Stimulated activated CD4-positive, alpha-beta T cell treated with anti-CD3 and anti-CD28 coated beads, Interleukin-12 subunit alpha, Interleukin-12 subunit beta, amount 100 ng/mL, for 48 hours (primary cell): ENCODE measurements at regions not wholly inside any gene's neighbourhood (a gene's known extent, or its start where the extent isn't known, plus 50 kb on each side); places are given as distances from the start of the nearest gene placed in this dataset.

Experiments
- DNase-seq, 3 donors: peaks; one replicate each; pipeline ENCODE4 v3.0.0-alpha.2; 2020; ENCODE audit warnings: low read depth in 2 of 3, low spot score in 1 of 3

DNA sequence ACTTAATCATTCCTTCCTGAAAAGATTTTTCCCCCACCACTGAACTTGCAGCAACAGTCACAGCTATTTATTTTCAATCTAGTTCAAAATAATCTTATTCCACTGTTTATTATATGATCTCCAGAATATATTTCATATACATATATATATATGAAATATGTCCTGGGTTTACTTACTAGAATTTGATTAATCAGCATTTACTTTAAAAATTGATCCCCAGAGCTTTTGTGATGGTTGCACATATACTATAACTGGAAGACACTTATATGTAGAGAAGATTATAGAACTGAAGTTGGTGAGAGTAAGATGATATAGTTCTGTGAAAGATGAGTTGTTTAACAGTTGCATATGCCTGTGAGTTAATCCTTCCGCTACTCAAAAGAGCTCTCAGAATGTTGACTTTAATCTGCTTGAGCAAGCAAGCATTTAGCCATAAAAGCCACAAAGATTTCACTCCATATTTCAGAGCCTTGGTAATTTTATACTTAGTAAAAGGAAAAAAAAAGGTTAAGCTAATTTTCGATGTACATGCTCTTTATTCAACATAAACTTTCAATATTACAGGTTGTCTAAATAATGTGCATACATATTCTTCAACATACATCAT, 399.3 kb upstream of the CDH9 start:
- no peak for DNase-seq

DNA sequence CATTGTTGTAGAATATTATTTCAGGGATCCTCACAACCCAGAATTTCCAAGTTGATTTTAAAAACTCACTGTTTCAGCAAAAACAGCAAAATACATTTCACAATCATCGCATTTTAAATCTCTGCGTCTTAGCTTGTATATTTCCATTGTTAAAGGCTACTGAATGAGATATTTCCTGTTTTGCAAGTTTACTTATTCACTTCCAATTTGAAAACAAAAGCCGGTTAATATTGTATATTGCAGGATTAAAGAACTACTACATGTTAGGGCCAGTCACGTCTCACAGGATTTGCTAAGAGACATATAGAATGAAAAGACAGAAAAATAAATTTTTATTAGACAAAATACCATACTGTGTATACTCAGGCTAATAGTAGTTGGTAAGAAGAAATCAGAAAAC, 395.9 kb upstream of the CDH9 start:
- DNase-seq = no peak

DNA sequence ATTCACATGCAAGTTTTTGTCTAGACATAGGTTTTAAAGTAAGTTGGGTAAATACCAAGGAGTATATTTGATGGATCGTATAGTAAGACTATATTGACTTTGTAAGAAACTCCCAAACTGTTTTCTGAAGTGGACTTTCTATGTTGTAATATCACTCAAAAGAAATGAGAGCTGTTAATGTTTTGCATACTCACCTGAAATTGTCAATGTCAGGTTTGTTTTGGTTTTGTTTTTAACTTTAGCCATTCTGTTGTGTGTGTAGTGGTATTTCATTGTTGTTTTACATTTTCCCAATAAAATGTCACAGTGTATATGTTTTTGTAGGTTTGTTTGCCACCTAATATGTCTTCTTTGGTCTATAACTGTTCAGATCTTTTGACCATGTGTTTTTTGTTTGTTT, 375.7 kb upstream of the CDH9 start:
- DNase-seq = no peak

DNA sequence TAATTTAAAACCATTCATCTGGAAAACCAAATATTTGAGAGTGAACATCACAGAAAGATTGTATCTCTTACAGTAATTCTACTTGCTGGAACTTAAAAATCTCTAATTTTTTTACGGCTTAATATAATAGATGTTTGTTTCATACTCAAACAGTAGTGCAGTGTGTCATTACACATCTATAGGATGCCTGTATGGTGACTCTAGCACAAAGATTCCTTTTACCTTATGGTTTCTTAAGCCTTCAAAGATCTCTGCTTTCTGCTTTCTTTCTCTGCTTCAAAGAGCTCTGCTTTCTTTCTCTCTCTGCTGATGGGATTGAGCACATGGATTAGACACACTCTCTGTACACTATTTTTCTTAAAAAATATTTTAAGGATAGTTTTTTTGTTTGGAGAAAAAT, 374.0 kb upstream of the CDH9 start:
- no peak for DNase-seq

DNA sequence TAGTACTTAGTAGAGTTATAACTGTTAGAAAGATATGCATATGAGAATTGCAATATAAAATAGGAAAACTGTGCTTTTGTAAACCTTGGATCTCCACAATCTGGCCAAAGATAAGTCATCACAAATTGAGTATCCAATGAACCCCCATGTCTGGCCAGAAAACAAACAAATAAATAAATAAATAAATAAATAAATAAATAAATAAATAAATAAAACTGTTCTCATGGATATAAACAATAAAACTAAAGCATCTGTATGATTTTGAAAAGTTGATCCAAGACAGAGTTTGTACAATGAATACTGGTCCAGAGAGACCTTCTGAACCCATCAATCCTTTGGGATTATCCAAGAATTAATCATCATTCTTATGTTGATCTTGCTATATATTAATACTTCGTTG, 367.6 kb upstream of the CDH9 start:
- DNase-seq = no peak

DNA sequence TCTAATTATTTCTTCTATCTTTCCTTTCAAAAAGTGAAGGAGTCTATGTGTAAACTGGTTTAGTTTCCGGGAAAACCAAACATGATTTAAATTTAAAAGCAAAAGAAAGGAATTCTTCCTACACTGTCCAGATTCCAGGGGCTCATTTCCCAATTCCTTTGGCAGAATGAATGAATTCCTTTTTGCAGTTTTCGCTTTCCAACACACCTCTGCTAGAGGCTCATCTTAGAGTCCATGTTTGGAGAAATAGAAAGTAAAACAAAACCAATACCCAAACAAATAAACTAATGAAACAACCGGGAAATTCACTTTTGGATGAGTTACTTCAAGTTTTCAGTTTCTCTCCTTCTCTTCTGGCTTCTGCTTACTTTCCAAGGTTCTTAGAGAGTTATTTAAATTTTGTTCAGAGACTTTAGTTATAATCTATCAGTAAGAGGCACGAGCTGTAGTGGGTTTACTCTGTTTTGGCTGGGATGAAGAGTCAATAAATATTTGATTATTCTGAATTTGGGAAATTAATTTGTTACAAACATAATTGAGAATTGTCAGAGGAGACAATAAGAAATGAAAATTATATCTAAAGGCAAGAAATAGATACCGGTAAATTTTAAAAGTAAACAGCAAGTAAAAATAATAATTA, 365.0 kb upstream of the CDH9 start:
- no peak for DNase-seq

DNA sequence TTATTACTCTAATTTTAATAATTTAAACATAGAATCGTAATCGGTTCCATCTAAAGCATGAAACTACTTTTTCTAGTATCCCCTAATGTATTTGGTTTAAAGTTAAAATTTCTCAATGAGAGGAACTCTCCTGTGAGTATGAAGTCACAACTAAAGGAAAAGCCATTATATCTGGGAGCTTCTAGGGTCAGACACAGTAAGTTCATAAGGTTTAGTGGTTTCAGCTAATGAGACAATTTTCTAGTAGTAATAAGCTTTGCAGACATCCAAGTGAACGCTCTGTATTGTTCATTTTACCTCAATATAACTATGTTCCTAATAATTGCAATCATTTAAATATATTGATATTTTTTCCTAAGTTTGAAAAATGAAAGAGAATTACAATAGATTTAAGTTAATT, 364.4 kb upstream of the CDH9 start:
- DNase-seq = no peak

DNA sequence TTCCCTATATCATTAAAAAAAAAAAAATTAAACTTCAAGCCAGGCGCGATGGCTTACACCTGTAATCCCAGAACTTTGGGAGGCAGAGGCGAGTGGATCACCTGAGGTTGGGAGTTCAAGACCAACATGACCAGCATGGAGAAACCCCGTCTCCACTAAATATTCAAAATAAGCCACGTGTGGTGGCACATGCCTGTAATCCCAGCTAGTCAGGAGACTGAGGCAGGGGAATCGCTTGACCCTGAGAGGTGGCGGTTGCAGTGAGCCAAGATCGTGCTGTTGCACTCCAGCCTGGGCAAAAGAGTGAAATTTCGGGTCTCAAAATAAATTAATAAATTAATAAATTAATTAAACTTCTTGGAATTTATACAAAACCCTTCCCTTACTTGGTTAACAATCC, 358.6 kb upstream of the CDH9 start:
- no peak for DNase-seq

DNA sequence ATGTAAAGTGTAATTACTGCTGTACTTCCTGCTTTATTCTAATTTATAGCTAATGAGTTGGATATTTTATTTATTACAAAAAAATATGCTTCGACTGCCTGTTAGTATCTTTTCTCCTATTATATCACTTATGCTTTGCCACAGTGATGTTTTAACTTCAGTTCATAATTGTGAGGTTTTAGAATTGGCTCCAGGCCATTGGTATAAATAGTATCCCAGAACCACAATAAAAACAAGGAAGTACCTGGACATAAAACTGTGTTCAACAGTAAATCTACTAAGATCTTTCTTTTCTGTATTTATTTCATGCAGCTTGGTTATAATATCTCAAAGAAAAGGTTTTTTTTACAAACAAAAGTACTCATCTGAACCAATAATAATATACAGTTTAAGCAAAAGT, 354.3 kb upstream of the CDH9 start:
- no peak for DNase-seq

DNA sequence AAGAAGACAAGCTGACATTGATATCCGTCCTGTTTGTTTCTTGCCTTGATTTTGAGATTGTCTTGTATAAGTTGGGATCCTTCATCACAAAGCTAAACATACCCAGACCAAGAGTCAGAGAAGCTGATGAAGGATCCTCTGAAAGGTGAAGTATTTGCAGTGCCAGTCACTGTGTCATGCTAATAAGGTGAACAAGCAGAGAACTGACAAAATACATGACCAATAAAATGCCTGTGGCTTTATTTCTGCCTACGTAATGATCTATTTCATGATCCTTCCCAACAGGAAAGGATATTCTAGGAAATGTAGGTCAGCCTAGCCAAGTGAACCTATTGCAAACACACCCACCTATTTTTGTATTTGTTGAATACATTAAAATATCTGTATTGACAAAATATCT, 351.3 kb upstream of the CDH9 start:
- DNase-seq = no peak

DNA sequence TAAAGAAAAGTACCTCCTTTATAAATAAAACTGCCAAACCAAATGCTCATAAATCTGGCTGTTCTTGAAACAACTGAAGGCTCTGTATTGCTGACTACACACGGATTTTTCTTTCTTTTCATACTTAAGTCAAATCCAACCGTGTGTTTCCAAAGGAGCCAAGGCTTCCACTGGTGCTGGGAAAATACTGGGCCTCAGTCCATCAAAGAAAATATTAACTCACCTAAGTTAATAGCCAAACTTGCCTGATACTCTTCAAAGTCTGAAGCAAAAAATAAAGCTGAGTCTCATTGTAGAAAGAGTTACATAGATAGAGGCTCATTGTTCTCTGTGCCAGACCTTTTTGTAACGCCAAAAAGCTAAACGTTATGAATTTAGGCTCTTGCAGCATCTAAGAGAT, 350.4 kb upstream of the CDH9 start:
- DNase-seq = no peak

DNA sequence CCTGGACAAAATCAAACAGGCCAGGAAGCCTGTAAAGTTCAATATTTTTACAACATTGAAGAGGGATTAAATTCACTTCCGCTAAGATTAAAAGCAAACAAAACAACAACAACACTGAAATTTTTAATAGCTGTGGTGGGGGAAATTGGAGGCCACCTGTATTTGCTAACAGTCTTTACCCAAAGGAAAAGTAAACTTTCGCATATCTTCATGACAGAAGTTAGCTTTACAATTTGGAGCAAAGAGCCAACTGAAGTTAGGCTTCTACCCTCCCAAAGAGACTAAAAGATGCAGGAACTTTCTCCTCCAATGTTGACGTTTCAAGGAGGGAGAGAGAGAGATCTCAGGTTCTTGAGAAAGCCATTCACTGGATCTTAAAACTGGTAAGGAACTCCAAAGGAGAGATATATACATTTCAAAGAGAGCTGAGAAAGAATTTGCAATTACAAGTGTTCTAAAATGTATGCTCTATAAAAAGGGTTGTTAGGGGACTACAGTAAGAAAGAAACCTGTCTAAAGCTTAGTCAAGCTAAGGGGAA, 349.2 kb upstream of the CDH9 start:
- no peak for DNase-seq

DNA sequence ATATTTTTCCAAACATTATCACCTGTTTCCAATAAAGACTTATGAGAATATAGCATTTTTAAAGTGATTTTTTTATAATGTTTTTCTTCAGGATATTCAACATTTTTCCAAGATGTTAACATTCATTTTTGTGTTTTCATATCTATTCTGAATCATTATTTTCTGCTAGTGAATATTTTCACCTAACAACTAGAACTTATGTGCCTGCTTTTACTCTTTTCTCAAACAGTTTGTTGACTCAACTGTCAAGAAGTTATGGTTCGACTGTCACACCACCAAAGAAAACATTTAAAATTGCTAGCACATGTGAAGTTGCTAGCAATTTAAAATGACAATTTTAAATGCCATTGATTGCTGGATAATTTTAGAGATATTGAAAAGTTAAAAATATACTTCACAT, 343.3 kb upstream of the CDH9 start:
- DNase-seq = no peak

DNA sequence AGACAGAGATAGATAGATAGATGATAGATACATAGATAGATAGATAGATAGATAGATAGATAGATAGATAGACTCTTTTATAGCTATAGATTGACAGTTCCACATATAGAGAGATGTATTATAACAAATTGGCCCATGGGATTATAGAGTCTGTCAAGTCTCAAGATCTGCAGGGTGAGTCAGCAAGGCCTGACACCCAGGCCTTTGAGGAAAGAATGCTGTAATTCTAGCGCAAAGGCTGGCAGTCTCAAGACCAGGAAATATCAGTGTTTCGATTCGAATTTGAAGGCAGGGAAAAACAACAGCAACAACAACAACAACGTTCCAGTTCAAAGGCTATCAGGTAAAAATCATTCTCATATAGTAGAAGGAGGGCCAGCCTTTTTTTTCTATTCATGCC, 339.2 kb upstream of the CDH9 start:
- DNase-seq = no peak

DNA sequence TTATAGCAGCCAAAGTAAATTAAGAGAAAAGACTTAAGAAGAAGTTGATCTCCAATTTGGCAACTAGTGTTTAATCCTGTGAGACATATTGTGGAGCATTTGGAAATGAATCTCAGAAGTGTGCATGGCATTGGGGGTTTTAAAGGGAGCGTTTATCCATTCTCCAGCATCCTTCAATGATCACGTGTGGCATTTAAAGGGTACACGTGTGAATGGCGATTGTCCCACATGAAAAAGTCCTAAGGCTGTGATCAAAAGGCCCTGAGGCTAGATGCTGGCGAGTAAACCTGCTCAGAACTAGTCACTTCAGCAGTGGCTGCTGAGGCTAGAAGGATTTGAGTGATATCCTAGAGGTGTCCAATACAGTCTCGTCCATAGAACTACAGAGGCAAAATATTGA, 315.6 kb upstream of the CDH9 start:
- no peak for DNase-seq

DNA sequence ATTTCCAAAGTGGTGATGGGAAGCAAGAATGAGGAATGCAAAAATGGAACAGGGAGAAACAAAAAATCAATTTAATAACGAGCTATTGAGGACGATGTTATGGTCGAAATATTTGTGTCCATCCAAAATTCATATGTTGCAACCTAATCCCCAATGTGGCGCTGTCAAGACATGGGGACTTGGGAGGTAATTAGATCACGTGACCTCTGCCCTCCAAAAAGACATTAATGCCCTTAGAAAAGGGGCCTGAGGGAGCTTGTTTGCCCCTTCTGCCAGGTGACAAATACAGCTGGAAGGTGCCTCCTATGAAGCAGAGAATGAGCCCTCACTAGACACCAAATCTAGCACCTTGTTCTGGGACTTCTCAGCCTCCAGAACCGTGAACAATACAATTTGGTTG, 315.2 kb upstream of the CDH9 start:
- DNase-seq = no peak

DNA sequence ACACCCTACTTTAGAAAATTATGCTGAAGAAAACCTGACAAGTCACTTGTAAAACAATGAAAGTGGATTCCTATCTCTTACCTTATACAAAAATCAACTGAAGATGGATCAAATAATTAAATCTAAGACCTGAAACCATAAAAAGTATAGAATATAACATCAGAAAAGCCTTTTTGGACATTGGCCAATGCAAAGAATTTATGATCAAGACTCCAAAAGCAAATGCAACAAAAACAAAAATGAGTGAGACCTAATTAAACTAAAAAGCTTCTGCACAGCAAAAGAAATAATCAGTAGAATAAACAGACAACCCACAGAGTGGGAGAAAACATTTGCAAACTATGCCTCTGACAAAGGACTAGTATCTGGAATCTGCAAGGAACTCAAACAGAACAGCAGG, 303.0 kb upstream of the CDH9 start:
- no peak for DNase-seq

DNA sequence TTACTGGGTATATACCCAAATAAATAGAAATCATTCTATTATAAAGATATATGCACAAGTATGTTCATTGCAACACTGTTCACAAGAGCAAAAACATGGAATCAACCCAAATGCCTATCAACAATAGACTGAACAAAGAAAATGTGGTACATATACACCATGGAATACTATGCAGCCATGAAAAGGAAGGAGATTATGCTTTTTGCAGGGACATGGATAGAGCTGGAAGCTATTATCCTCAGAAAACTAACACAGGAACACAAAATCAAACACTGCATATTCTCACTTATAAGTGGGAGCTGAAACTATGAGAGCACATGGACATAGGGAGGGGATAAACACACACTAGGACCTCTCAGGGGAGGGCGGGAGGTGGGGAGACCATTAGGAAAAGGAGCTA, 298.4 kb upstream of the CDH9 start:
- no peak for DNase-seq

DNA sequence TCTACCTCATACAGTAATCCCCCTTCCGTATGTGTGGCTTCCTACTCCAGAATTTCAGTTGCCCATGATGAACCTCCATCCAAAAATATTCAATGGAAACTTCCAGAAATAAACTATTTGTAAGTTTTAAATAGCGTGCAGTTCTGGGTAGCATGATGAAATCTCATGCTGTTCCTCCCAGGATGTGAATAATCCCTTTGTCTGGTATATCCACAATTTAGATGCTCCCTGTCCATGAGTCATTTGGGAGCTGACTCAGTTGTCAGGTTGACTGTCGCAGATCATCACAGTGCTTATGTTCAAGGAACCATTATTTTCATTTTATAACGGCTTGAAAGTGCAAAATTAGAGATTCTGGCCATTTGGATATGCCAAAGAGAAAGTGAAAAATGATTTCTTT, 290.1 kb upstream of the CDH9 start:
- no peak for DNase-seq

DNA sequence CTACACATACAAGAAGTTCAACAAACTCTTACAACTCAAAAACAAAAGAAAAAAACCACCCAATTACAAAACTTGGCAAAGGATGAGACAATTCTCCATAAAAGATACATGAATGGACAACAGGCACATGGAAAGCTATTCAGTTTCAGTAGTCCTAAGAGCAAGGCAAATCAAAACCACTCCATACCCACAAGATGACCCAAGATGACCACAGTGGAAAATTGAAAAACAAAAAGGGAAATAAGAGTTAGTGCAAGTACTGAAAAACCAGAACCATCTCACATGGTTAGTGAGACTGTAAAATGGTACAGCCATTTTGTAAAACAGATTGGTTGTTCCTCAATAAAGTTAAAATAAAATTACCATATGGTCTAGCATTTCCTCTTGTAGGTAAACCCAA, 287.1 kb upstream of the CDH9 start:
- no peak for DNase-seq

DNA sequence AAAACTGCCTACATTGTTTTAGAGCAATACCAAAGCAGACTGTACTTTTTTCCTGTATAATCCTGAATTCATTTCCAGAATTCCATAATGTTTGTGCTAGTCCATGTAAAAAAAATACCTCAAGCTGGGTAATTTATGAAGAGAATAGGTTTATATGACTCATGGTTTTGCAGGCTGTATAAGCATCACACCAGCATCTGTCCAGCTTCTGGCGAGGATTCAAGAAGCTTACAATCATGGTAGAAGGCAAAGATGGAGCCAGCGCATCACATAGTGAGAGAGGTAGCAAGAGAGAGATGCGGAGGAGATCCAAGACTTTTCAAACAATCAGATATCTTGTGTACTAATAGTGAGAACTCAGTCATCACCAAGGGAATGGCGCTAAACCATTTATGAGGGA, 280.3 kb upstream of the CDH9 start:
- no peak for DNase-seq

DNA sequence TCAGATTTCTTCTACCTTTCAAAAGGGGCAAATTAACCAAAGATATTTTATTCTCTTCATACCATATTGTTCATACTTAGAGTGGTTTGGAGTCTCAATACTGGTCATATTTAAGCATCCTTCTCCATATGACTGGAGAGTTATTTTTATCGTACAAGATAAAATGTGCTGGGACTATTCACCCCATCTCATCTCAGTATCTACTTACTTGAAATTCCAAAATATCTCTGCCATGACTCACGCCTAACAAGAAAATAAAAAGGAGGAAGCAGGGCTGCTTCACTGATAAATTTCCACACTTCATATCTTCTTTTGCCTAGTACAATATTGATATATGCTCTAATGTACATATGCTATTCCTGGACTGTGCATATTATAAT, 277.9 kb upstream of the CDH9 start:
- DNase-seq = no peak
